GM12891 (cell line): ENCODE measurements at regions not wholly inside any gene's neighbourhood (a gene's known extent, or its start where the extent isn't known, plus 50 kb on each side); places are given as distances from the start of the nearest gene placed in this dataset.

Experiments used
- PAX5 ChIP-seq: IDR thresholded peaks from 2 replicates; pipeline ENCODE4 v1.6.1; 2011; ENCODE audit warnings: low read length, moderate library complexity, mild to moderate bottlenecking; ENCODE audit not compliant: insufficient read depth, severe bottlenecking
- POLR2A ChIP-seq: IDR thresholded peaks from 2 replicates; pipeline ENCODE4 v1.6.1; 2011; ENCODE audit warnings: low read depth, low read length, control low read depth
- POLR2AphosphoS5 ChIP-seq: IDR thresholded peaks from 2 replicates; pipeline ENCODE4 v1.6.1; 2011; ENCODE audit warnings: low read depth, low read length, control low read depth
- SPI1 ChIP-seq: IDR thresholded peaks from 2 replicates; pipeline ENCODE4 v1.6.1; 2011; ENCODE audit warnings: low read depth, low read length, control low read depth
- TAF1 ChIP-seq: IDR thresholded peaks from 2 replicates; pipeline ENCODE4 v1.6.1; 2011; ENCODE audit warnings: low read depth, low read length, control low read depth

DNA sequence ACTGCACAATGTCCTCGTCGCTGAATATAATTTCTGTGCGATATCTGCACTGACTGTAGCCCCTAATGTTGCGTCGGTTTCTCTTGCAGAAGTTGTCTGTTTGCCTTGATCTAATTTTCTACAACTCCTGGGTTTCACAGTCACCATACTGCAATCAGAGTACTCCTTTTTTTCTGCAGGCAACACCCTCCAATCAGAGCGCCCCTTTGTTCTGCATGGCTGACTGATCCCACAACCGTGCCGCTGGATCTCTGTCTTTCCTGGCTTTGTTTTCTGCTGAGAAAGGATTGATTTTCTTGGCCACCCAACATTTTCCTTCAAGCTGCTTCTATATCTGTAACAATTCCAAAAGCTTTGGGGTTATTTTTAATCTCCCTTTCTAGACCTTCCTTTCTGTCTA, 182.2 kb upstream of the SMARCA2 start:
- TF ChIP-seq POLR2AphosphoS5 (no peak), POLR2A (no peak), TAF1 (no peak), PAX5 (no peak), SPI1 (no peak)
